Glutamatergic neuron (in vitro differentiated cells): ENCODE measurements at regions not wholly inside any gene's neighbourhood (a gene's known extent, or its start where the extent isn't known, plus 50 kb on each side); places are given as distances from the start of the nearest gene placed in this dataset.

Experiments
- DNase-seq: peaks from one replicate; pipeline ENCODE4 v3.0.0; 2022
- H3K27ac Mint-ChIP-seq: one replicate; pipeline ENCODE4 v1.8.0; 2020; ENCODE audit warnings: mild to moderate bottlenecking, mixed read lengths, inconsistent platforms; ENCODE audit not compliant: unreplicated experiment
- H3K27me3 Mint-ChIP-seq: one replicate; pipeline ENCODE4 v1.8.0; 2020; ENCODE audit warnings: mild to moderate bottlenecking, moderate library complexity, mixed read lengths, inconsistent platforms; ENCODE audit not compliant: unreplicated experiment
- H3K36me3 Mint-ChIP-seq: one replicate; pipeline ENCODE4 v1.8.0; 2020; ENCODE audit warnings: mild to moderate bottlenecking, mixed read lengths, inconsistent platforms; ENCODE audit not compliant: unreplicated experiment
- H3K4me1 Mint-ChIP-seq: one replicate; pipeline ENCODE4 v1.8.0; 2020; ENCODE audit warnings: mild to moderate bottlenecking, low read depth, mixed read lengths, inconsistent platforms; ENCODE audit not compliant: unreplicated experiment
- H3K4me3 Mint-ChIP-seq: one replicate; pipeline ENCODE4 v1.8.0; 2020; ENCODE audit warnings: mild to moderate bottlenecking, mixed read lengths, inconsistent platforms; ENCODE audit not compliant: unreplicated experiment
- H3K9me3 Mint-ChIP-seq: one replicate; pipeline ENCODE4 v1.8.0; 2020; ENCODE audit warnings: mild to moderate bottlenecking, moderate library complexity, mixed read lengths, inconsistent platforms; ENCODE audit not compliant: unreplicated experiment
- TF ChIP-seq, protein P1 (sequence below): fragments of 200-600 bp; sonication (generic); IDR thresholded peaks from one replicate; pipeline ENCODE4 v1.5.0; 2021; ENCODE audit not compliant: partially characterized antibody, unreplicated experiment

GRCh38 chr7:22611758-22612079 lies 111.7 kb upstream of the STEAP1B start:
- Mint-ChIP-seq H3K27ac (no peak overlapping the region), H3K4me1 (no peaks in the 10 kb centered on the region), H3K9me3 (no peaks in the 10 kb centered on the region), H3K4me3 (no peak overlapping the region), H3K27me3 (no peaks in the 10 kb centered on the region), H3K36me3 (no peaks in the 10 kb centered on the region)
- no peak for DNase-seq
- TF ChIP-seq, protein P1, sequence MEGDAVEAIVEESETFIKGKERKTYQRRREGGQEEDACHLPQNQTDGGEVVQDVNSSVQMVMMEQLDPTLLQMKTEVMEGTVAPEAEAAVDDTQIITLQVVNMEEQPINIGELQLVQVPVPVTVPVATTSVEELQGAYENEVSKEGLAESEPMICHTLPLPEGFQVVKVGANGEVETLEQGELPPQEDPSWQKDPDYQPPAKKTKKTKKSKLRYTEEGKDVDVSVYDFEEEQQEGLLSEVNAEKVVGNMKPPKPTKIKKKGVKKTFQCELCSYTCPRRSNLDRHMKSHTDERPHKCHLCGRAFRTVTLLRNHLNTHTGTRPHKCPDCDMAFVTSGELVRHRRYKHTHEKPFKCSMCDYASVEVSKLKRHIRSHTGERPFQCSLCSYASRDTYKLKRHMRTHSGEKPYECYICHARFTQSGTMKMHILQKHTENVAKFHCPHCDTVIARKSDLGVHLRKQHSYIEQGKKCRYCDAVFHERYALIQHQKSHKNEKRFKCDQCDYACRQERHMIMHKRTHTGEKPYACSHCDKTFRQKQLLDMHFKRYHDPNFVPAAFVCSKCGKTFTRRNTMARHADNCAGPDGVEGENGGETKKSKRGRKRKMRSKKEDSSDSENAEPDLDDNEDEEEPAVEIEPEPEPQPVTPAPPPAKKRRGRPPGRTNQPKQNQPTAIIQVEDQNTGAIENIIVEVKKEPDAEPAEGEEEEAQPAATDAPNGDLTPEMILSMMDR: no peak

DNA sequence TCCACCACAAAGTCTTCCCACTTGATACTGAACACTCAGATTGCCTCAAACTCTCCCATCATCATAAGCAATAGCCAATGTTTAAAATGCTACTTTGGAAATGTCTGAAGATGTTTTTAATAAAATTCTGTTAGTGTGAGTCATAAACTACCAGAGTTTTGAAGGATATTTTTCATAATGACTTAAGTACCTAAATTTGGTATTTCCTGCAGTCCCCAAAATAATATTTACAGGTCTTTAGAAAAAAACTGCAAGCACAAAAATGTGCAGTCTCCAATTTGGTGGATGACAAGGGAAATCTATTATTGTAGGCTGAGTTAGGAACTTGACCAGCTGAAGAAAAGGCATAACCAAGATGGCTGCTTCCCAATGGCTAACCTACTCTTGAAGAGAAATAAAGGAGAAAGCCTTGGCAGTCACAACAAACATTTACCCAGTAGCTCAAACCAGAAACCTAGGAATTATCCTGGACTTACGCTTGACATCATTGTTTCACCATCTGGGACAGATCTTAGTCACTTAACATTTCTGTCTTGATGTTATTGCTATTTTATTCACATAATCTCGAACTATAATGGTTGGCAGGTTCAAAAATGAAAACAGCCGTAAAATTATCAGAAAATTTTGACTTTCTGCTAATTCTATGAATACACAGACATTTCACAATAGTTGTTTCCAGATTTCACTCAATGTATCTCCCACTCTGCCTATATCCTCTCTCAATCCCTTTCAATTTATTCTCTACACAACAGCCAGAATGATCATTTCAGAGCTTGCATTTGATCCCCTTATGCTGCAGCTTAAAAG lies 111.2 kb upstream of the STEAP1B start:
- no peaks in the 10 kb centered on the region for H3K36me3 Mint-ChIP-seq
- no peak overlapping the region for H3K4me3 Mint-ChIP-seq
- no peaks in the 10 kb centered on the region for H3K9me3 Mint-ChIP-seq
- H3K27ac Mint-ChIP-seq: no peak overlapping the region
- TF ChIP-seq, protein P1: no peak
- no peaks in the 10 kb centered on the region for H3K4me1 Mint-ChIP-seq
- no peaks in the 10 kb centered on the region for H3K27me3 Mint-ChIP-seq
- no peak for DNase-seq

GRCh38 chr7:22610263-22610662 lies 110.3 kb upstream of the STEAP1B start:
- H3K4me1 Mint-ChIP-seq: no peaks in the 10 kb centered on the region
- no peak for DNase-seq

DNA sequence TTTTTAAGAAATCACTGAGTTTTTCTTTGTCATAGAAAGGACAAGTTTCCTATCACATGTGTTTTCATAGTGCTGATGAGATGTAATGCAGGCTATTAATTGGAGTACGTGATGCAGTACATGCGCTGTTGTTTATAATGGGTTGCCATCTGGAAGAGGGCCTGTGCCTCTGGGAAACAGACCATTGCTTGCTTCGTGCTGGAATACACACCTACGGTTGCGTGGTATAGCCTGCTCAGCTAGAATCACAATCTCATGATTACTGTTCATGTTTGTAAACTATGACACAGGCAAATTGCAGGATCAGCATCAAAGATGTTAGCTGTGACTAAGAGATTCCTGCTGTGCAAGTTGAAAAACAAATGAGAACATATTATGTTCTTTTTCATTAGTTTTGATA lies 107.2 kb upstream of the STEAP1B start:
- no peak for DNase-seq
- Mint-ChIP-seq H3K27me3 (no peaks in the 10 kb centered on the region), H3K4me3 (no peak overlapping the region), H3K4me1 (no peaks in the 10 kb centered on the region), H3K9me3 (no peaks in the 10 kb centered on the region), H3K36me3 (no peaks in the 10 kb centered on the region), H3K27ac (no peak overlapping the region)
- TF ChIP-seq, protein P1: no peak

More at GRCh38 chr7:22610263-22610662, 110.3 kb upstream of the STEAP1B start:
- TF ChIP-seq, protein P1: no peak
- Mint-ChIP-seq H3K4me3 (no peak overlapping the region), H3K36me3 (no peaks in the 10 kb centered on the region), H3K27me3 (no peaks in the 10 kb centered on the region), H3K9me3 (no peaks in the 10 kb centered on the region), H3K27ac (no peak overlapping the region)

GRCh38 chr7:22604246-22604645 lies 104.3 kb upstream of the STEAP1B start:
- Mint-ChIP-seq H3K4me1 (no peaks in the 10 kb centered on the region), H3K36me3 (no peaks in the 10 kb centered on the region), H3K27ac (no peak overlapping the region), H3K4me3 (no peak overlapping the region), H3K27me3 (no peaks in the 10 kb centered on the region), H3K9me3 (no peaks in the 10 kb centered on the region)
- TF ChIP-seq, protein P1: no peak
- no peak for DNase-seq
